ENCODE measurements at regions not wholly inside any gene's neighbourhood (a gene's known extent, or its start where the extent isn't known, plus 50 kb on each side); places are given as distances from the start of the nearest gene placed in this dataset.

- no peaks in the 10 kb centered on the region for H3K27me3 ChIP-seq (ENCODE audit: insufficient read depth, low read length)
- intact Hi-C loops (cut with micrococcal nuclease), result no loop called here
- ChIA-PET POLR2A (no interaction called here), CTCF (interaction anchor here (1.5 kb wide), 1 partner anchor 204 kb away, joined by 3 read pairs; no protein-coding TSS in a partner anchor), RAD21 (ENCODE audit: low non-redundant PET in 1 of 2, low total read pairs in 2 of 2, uncharacterized antibody in 2 of 2, unreplicated experiment in 2 of 2) (no interaction called here)
- ATAC-seq, result no peak
- no peak overlapping the region for H3K4me3 ChIP-seq (replicated peaks in 1 of 2; ENCODE audit: low read depth in 1 of 2, low read length in 2 of 2)
- no peak for TF ChIP-seq EZH2 (IDR thresholded peaks at IDR 0.05)
- no peak for TF ChIP-seq ELF1 (IDR thresholded peaks at IDR 0.05; ENCODE audit: borderline replicate concordance, low read depth)
- no peak for TF ChIP-seq CBX3 (IDR thresholded peaks at IDR 0.05; ENCODE audit: low read depth)
- TF ChIP-seq SRF (IDR thresholded peaks at IDR 0.05; ENCODE audit: low read depth), result no peak
- TF ChIP-seq, protein P1, sequence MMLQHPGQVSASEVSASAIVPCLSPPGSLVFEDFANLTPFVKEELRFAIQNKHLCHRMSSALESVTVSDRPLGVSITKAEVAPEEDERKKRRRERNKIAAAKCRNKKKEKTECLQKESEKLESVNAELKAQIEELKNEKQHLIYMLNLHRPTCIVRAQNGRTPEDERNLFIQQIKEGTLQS (IDR thresholded peaks at IDR 0.05), result no peak
- no peak for TF ChIP-seq ZBTB33 (IDR thresholded peaks at IDR 0.05; ENCODE audit: extremely low read depth, insufficient replicate concordance, low read length)
- TF ChIP-seq POLR2A (IDR thresholded peaks at IDR 0.05; ENCODE audit: borderline replicate concordance, extremely low read depth, insufficient read depth, insufficient read length), result no peak
- no peak for TF ChIP-seq MAX (IDR thresholded peaks at IDR 0.05)
- no peak for TF ChIP-seq CTCF (IDR thresholded peaks at IDR 0.05 in 2 of 3, conservative IDR thresholded peaks at IDR 0.05 in 1 of 3; ENCODE audit: borderline replicate concordance in 1 of 3, insufficient read depth in 1 of 3, low read depth in 2 of 3, low read length in 2 of 3)
- TF ChIP-seq ZFX (IDR thresholded peaks at IDR 0.05), result no peak
- TF ChIP-seq SP1 (IDR thresholded peaks at IDR 0.05; ENCODE audit: low read depth), result no peak
- no peak for DNase-seq (ENCODE audit: low read depth, low spot score)
- no peaks in the 10 kb centered on the region for H4K20me1 ChIP-seq (ENCODE audit: insufficient read depth)
- no peaks in the 10 kb centered on the region for H3K79me2 ChIP-seq (ENCODE audit: insufficient read depth, low read length)
- 0 out of 4 replicates have a peak, but pooled peaks cover 0 to 5% of the 10 kb centered on the region in 2 experiments for H3K4me1 ChIP-seq (ENCODE audit: control insufficient read depth in 1 of 2, insufficient read depth in 2 of 2, low read length in 2 of 2)
- H3K9ac ChIP-seq (ENCODE audit: low read length), result no peak overlapping the region
- no peaks in the 10 kb centered on the region for H3K9me2 ChIP-seq (ENCODE audit: insufficient read depth)
- no peak overlapping the region for H2AFZ ChIP-seq (ENCODE audit: low read depth, low read length, poor library complexity, severe bottlenecking)
- H3K4me2 ChIP-seq (ENCODE audit: low read length), result no peak overlapping the region
- H3K27ac ChIP-seq (ENCODE audit: low read depth, low read length), result no peak overlapping the region
- no TSS peak for BruUV-seq (replicated peaks)
- no peaks in the 10 kb centered on the region for H3K36me3 ChIP-seq (ENCODE audit: control insufficient read depth in 1 of 2, insufficient read depth in 2 of 2, low read length in 2 of 2)
- no peaks in the 10 kb centered on the region for H3K9me3 ChIP-seq (ENCODE audit: control insufficient read depth in 1 of 2, insufficient read depth in 1 of 2, low read depth in 1 of 2, low read length in 2 of 2)
Measured at GRCh38 chr13:79628463-79628862, 147.5 kb downstream of the NDFIP2 start.
